CD4-positive, alpha-beta T cell treated with Interleukin-12 subunit alpha and Interleukin-12 subunit beta, for 1 hour (primary cell): ENCODE measurements at regions not wholly inside any gene's neighbourhood (a gene's known extent, or its start where the extent isn't known, plus 50 kb on each side); places are given as distances from the start of the nearest gene placed in this dataset.
A peak's percentile ranks its signal among the peaks of the same experiment; 100 is the strongest.
"Not testable (repeated sequence)": the region's sequence is repeated elsewhere in the genome, so short reads cannot be mapped to it uniquely, and the experiment has no call there.

ENCODE experiments used
- DNase-seq: peaks from one replicate; pipeline ENCODE4 v3.0.0-alpha.2; 2020

GRCh38 chr9:62798884-62799850 lies 1609.3 kb downstream of the SPATA31A7 start:
- DNase-seq: peak; percentile 26

- peak; percentile 17 for DNase-seq
These were observed 1610.1 kb downstream of the SPATA31A7 start for GRCh38 chr9:62799851-62800371.

DNA sequence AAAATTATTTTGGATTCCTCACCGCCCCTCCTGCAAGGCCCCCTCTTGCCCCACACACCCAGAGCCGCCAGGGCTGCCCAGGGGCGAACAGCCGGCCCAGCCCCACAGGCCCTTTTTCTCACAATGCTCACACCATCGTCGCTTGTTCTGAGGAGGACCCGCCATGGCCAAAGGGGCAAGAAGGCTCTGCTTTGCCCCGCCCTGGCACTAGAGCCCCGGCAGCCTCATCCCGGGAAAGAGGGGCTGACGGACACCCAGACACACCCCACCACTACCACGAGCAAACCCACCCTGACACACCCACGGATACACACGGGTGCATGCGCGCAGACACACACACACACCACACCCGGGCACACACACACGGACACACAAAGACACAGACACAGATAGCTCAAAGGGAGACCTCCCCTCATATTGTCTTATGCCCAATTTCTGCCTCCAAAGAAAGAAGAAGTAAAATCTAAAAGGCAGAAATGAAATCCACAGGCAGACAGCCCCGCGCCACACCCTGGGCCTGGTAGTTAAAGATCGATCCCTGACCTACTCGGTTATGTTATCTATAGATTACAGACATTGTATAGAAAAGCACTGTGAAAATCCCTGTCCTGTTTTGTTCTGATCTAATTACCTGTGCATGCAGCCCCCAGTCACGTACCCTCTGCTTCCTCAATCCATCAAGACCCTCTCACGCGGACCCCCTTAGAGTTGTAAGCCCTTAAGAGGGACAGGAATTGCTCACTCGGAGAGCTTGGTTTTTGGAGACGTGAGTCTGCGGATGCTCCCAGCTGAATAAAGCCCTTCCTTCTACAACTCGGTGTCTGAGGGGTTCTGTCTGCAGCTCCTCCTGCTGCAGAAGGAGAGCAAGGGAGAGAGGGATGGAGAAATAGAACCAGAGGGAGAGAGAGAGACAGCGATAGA lies 1610.9 kb downstream of the SPATA31A7 start:
- peak; percentile 23 for DNase-seq

DNA sequence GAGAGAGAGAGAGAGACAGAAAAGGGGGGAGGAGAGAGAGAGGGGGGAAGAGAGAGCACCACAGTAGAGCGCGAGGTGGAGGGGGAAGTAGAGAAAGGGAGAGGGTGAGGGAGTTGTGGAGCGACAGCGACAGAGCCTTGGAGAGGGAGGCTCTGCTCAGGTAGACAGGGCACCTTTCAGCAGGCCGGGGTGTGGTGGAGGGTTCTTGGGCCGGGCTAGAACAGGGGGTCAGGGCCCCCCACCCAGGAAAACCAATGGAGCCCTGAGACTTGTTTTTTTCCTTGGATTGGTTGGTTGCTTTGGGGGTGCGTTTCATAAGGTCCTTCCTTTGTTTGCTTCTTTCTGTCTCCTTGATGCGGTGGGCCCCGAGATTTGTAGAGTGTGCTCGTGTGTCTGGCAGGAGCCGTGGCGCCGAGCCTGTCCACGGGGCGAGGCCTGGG lies 1611.6 kb downstream of the SPATA31A7 start:
- DNase-seq: peak; percentile 25

GRCh38 chr9:62801961-62802718 lies 1612.3 kb downstream of the SPATA31A7 start:
- peak; percentile 77 for DNase-seq

DNA sequence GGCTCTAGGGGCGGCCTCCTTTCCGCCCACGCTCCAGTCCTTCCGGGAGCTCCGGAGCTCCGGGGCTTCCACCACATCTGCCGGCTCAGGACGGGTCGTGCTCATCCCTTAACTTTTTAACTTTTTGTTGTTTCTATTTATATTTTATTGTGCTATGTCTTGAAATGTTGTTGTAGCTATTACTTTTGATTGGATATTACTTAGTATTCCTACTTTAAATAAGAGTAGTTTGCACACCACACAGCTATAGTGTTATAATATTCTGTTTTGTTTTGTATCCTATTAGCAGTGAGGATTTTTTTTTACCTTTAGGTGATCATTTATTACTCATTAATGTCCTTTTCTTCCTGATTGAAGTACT lies 1612.9 kb downstream of the SPATA31A7 start:
- not testable (repeated sequence) for DNase-seq

- not testable (repeated sequence) for DNase-seq
These were observed 1613.3 kb downstream of the SPATA31A7 start for GRCh38 chr9:62803099-62803498.

- DNase-seq: not testable (repeated sequence)
These were observed 1614.5 kb downstream of the SPATA31A7 start for GRCh38 chr9:62804314-62804713.

GRCh38 chr9:62807424-62807823 lies 1617.6 kb downstream of the SPATA31A7 start:
- DNase-seq: not testable (repeated sequence)

GRCh38 chr9:62808081-62808480 lies 1618.2 kb downstream of the SPATA31A7 start:
- DNase-seq: not testable (repeated sequence)

GRCh38 chr9:62810318-62810717 lies 1620.5 kb downstream of the SPATA31A7 start:
- DNase-seq: not testable (repeated sequence)

- DNase-seq: not testable (repeated sequence)
These were observed 1621.0 kb downstream of the SPATA31A7 start for GRCh38 chr9:62810811-62811315.

GRCh38 chr9:62815436-62815835 lies 1625.6 kb downstream of the SPATA31A7 start:
- DNase-seq: not testable (repeated sequence)

- DNase-seq: not testable (repeated sequence)
These were observed 1626.5 kb downstream of the SPATA31A7 start for GRCh38 chr9:62816331-62816730.

GRCh38 chr9:62817214-62817613 lies 1627.4 kb downstream of the SPATA31A7 start:
- not testable (repeated sequence) for DNase-seq

- DNase-seq: not testable (repeated sequence)
These were observed 1632.3 kb downstream of the SPATA31A7 start for GRCh38 chr9:62822185-62822584.

DNA sequence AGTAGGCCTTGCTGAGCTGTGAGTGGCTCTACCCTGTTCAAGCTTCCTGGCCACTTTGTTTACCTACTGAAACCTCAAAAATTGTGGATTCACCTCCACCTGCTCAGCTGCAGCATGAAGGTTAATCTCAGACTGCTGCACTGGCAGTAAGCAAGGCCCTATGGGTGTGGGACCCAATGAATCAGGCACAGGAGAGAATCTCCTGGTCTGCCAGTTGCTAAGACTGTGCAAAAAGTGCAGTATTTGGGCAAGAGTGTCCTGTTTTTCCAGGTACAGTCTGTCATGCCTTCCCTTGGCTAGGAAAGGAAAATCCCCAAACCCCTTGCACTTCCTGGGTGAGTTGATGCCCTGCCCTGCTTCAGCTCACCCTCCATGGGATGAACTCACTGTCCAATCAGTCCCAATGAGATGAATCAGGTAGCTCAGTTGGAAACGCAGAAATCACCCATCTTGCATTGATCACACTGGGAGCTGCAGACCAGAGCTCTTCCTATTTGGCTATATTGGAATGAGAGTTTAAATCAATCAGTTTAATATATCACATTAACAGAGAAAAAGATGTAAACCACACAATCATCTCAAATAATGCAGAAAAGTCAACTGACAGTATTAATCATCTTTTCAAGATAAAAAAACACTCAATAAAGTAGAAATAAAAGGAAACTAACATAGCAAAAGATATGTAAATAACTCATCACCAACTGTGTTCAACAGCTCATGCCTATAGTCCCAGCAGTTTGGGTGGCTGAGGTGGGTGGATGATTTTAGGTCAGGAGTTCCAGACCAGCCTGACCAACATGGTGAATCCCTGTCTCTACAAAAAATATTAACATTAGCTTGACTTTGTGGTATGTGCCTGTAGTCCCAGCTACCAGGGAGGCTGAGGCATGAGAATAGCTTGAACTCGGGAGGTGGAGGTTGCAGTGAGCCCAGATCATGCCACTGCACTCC lies 1638.4 kb downstream of the SPATA31A7 start:
- not testable (repeated sequence) for DNase-seq

DNA sequence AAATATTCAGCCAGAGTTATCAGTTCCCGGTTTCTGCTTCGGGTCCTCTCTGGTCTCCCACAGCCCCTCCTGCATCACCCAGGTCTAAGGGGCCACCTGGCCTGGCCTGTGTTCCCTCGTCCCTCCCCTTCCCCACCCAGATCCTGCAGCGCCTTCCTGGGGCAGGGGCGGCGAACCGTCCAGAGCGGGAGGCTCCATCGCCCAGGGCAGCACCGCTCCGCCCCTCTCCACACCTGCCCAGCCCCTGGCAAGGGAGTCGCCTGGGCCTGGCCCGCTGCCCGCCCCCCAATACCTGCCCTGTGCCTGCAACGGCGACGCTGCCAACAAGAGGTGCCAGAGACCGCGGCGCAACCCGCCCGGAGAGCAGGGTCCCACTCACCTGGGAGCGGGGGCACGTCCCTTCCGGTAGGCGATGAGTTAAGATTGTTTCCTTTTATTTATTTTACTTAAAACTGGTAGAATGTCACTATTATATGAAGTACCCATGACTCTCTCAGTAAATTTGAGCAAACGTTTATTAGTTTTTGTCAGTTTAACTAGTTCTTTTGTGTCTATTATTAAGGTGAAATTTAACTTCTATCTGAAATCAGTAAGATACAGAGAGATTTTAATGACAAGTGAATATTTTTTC lies 1641.1 kb downstream of the SPATA31A7 start:
- not testable (repeated sequence) for DNase-seq

GRCh38 chr9:62833323-62834200 lies 1643.7 kb downstream of the SPATA31A7 start:
- DNase-seq: not testable (repeated sequence)
